GM13976 (cell line): ENCODE measurements at regions not wholly inside any gene's neighbourhood (a gene's known extent, or its start where the extent isn't known, plus 50 kb on each side); places are given as distances from the start of the nearest gene placed in this dataset.

ENCODE experiments used
- DNase-seq: peaks from one replicate; pipeline ENCODE4 v3.0.0; 2012; ENCODE audit warnings: low spot score
- in situ Hi-C: fragments of 300-500 bp; cut with MboI; formaldehyde crosslinking; loops from one replicate; pipeline ENCODE4 v1.12.0; 2022; ENCODE audit warnings: low sequenced_read_pairs, mixed read lengths, inconsistent platforms; ENCODE audit not compliant: unreplicated experiment
- TF ChIP-seq, protein P1 (sequence below): IDR thresholded peaks from 2 replicates; pipeline ENCODE4 v1.5.1; 2012; ENCODE audit warnings: borderline replicate concordance, mild to moderate bottlenecking; ENCODE audit not compliant: insufficient read depth; ENCODE audit errors: extremely low read depth, missing control alignments, control extremely low read depth

DNA sequence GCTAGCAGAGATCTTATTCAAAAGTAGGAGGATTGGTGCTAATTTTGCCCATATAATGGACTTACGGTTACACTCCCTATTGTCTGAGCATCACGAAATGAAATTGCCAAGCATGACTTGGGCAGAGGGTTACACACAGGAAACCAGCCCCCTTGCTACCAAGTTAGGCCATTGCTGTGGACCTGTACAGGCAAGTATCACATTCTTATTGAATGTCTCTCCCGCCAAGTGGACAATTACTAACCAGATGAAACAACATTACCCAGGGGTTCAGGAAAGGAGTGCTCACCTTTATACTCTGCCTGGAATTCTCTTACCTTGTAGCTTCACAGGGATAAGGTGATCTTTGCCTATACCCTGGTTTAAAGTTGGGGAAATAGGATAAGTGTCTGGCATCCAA lies 70.6 kb upstream of the TOX3 start:
- in situ Hi-C loops, result no loop called here
- TF ChIP-seq, protein P1, sequence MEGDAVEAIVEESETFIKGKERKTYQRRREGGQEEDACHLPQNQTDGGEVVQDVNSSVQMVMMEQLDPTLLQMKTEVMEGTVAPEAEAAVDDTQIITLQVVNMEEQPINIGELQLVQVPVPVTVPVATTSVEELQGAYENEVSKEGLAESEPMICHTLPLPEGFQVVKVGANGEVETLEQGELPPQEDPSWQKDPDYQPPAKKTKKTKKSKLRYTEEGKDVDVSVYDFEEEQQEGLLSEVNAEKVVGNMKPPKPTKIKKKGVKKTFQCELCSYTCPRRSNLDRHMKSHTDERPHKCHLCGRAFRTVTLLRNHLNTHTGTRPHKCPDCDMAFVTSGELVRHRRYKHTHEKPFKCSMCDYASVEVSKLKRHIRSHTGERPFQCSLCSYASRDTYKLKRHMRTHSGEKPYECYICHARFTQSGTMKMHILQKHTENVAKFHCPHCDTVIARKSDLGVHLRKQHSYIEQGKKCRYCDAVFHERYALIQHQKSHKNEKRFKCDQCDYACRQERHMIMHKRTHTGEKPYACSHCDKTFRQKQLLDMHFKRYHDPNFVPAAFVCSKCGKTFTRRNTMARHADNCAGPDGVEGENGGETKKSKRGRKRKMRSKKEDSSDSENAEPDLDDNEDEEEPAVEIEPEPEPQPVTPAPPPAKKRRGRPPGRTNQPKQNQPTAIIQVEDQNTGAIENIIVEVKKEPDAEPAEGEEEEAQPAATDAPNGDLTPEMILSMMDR, result no peak
- no peak for DNase-seq

DNA sequence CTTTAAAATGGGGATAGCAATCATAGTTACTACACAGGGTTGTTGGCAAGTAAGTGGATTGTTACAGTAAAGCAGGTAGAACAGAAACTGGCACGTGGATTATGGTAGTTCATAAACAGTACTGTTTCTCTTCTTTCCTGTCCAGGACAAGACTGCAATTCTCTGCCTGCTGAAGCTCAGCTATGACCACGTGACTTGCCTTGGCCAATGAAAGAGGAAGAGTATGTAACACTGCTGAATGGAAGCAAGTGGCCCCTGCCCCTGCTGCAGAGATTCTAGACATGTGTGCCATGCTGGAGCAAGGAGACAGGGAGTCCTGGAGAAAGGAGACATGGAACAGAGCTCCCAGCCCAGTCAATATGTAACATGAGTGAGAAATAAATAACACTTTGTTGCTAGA lies 66.6 kb upstream of the TOX3 start:
- TF ChIP-seq, protein P1, result no peak
- in situ Hi-C loops, result no loop called here
- DNase-seq, result no peak

DNA sequence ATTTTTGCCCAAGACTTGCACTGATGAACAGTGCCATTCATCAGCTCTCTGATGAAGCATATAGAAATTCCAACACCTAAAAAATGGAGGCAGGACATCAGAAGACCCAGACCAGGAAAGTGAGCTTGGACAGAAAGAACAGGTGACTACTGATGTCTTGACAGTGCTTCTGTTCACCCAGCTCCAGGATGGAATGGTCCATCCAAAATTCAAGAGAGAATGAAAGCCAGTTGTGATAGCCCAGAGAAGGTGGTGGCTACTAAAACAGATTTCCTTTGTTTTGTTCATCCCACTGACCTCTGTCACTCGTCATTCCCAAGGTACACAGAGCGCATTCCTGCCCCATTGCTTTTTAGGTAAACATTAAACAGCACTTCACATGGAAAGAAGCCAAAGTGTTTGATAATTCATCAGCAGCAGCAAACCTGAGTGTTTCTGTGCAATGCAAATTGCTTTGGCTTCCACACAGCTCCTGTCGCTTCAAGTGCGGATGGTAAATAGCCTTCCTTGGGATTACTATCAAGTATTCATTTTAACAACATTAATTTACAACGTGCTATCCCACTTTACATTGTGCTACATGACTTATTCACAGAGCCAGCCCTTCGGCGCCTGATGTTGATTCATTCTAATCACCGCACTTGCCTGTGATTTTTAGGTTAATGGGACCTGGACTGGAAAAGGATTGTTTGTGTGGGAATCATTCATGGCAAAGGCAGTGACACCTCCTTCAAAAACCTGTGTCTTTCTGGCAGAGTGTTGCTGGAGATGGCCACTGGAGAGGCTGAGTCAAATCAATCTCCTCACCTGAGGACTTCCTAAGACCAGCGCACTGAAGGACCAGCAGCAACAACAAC lies 65.1 kb upstream of the TOX3 start:
- DNase-seq, result no peak
- in situ Hi-C loops, result no loop called here
- TF ChIP-seq, protein P1, result no peak

DNA sequence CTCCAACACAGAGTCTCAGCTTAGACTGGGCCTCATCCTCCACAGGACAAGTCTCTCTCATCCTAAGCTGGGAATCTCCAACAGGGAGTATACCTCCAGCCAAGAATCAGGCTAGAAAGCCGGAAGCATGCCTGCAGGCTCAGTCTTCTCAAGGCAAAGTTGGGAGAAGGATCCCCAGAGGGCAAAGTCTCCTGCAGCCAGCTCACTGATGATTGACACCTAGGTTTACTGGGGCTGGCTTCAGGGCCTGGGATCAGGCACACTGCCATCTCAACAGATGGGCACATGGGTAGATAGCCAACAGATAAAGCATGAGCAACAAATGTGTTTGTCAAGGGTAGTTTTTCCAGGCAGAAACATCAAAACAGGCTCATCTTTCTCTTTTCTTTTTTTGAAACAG lies 56.1 kb upstream of the TOX3 start:
- DNase-seq, result no peak
- TF ChIP-seq, protein P1, result no peak
- in situ Hi-C loops, result no loop called here

DNA sequence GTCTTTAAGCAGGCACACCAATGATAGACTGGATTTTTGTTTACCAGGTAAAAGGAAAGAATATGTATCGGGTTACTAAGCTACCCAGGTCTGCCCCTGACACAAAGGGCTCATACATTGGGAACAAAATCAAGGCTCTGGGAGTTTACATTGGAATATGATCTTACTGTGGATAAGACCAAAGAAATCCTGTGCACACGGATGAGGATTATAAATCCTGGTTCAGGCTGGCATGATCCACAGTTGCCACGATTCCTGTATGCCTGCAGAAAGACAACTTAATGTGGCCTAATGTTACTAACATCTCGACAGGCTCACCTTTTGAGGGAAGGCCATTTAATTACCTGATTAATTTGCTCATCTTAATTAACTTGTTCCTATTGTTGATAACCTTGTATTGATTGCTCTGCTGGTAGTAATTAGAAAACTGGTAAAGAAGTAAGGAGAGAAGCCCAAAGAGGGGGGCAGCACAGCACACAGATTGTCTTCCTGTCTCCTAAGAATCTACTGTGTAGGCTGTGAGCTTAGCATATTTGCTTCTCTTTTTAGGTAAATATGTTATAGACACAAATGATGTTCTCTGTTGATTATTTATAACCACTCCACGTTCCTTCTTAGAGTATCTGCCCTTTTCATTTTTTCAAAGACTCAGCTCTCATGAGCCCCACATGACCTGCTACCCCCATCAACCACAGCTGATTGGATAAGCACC lies 51.0 kb upstream of the TOX3 start:
- no peak for DNase-seq
- in situ Hi-C loops, result no loop called here
- TF ChIP-seq, protein P1, result no peak

DNA sequence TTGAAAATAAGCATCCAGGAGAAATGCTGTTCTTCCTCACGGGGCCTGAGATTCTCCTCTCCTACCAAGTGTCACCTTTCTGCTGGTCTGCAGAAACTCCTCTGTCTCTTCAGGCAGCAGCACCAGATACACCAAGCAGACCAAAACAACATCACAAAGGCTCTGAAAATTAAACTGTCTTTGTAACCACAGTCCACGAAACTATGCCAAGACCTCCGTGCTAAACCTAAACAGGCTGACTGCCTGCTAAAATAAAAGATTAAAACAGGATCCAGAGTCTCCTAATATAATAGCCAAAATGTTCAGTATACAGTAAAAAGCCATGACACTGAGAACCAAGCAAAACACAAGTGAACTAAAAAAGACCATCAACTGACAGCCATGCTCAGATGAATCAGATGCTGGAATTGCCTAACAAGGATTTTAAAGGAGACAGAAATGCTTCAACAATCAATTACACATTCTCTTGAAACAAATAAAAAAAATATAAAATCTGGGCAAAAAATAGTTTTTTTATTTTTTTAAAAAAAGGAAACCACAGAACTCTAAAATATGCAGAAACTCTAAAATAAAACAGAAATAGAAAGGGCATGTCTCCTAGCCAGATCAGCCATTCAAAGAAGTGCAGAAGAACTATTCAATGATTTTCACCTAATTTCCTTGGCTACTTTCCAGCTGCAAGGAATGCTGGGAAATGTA lies 50.3 kb upstream of the TOX3 start:
- in situ Hi-C loops, result no loop called here
- DNase-seq, result no peak
- TF ChIP-seq, protein P1, result no peak
